ENCODE measurements at regions not wholly inside any gene's neighbourhood (a gene's known extent, or its start where the extent isn't known, plus 50 kb on each side); places are given as distances from the start of the nearest gene placed in this dataset.
"Not testable (repeated sequence)": the region's sequence is repeated elsewhere in the genome, so short reads cannot be mapped to it uniquely, and the experiment has no call there.

- DNase-seq: no peak
Observed at GRCh38 chr11:43053638-43054412, 258.0 kb upstream of the API5 start.

- no peak for DNase-seq
Observed at GRCh38 chr11:43067681-43068080, 244.1 kb upstream of the API5 start.

- no peak for DNase-seq
Observed at GRCh38 chr11:43071338-43071737, 240.5 kb upstream of the API5 start.

GRCh38 chr11:43072096-43072495 is 239.7 kb upstream of the API5 start:
- DNase-seq: no peak

GRCh38 chr11:43072911-43073310 is 238.9 kb upstream of the API5 start:
- DNase-seq: no peak

GRCh38 chr11:43074810-43075209 is 237.0 kb upstream of the API5 start:
- no peak for DNase-seq

- no peak for DNase-seq
Observed at GRCh38 chr11:43101113-43101512, 210.7 kb upstream of the API5 start.

GRCh38 chr11:43116071-43116470 is 195.7 kb upstream of the API5 start:
- DNase-seq: no peak

- DNase-seq: no peak
Observed at GRCh38 chr11:43119275-43119970, 192.4 kb upstream of the API5 start.

- DNase-seq: no peak
Observed at GRCh38 chr11:43122546-43122945, 189.2 kb upstream of the API5 start.

- no peak for DNase-seq
Observed at GRCh38 chr11:43123443-43123842, 188.4 kb upstream of the API5 start.

- no peak for DNase-seq
Observed at GRCh38 chr11:43124272-43124935, 187.4 kb upstream of the API5 start.

GRCh38 chr11:43129329-43129728 is 182.5 kb upstream of the API5 start:
- DNase-seq: no peak

- DNase-seq: no peak
Observed at GRCh38 chr11:43130616-43131015, 181.2 kb upstream of the API5 start.

- no peak for DNase-seq
Observed at GRCh38 chr11:43135966-43136534, 175.7 kb upstream of the API5 start.

GRCh38 chr11:43138621-43139140 is 173.1 kb upstream of the API5 start:
- DNase-seq: no peak

GRCh38 chr11:43145653-43146052 is 166.1 kb upstream of the API5 start:
- DNase-seq: no peak

- no peak for DNase-seq
Observed at GRCh38 chr11:43150697-43151096, 161.1 kb upstream of the API5 start.

GRCh38 chr11:43164831-43165230 is 147.0 kb upstream of the API5 start:
- DNase-seq: no peak

- not testable (repeated sequence) for DNase-seq
Observed at GRCh38 chr11:43165393-43165792, 146.4 kb upstream of the API5 start.

- not testable (repeated sequence) for DNase-seq
Observed at GRCh38 chr11:43168241-43168640, 143.6 kb upstream of the API5 start.

- no peak for DNase-seq
Observed at GRCh38 chr11:43172477-43172876, 139.3 kb upstream of the API5 start.

- no peak for DNase-seq
Observed at GRCh38 chr11:43177975-43178374, 133.8 kb upstream of the API5 start.
